HepG2 (cell line): ENCODE measurements at regions not wholly inside any gene's neighbourhood (a gene's known extent, or its start where the extent isn't known, plus 50 kb on each side); places are given as distances from the start of the nearest gene placed in this dataset.

Experiments
- ATAC-seq: fragments of 200-7000 bp; cut with Tn5 transposase; 3 replicates; pipeline ENCODE4 v1.9.1; 2020; ENCODE audit warnings: mild to moderate bottlenecking, moderate library complexity
- BruUV-seq: library from RNA; stranded (reverse); fragments of 400-500 nt; replicated peaks from 2 replicates; lab custom pipeline; 2021; lab: Mats Ljungman, UMichigan
- CTCF ChIA-PET: fragments of 300-600 bp; formaldehyde crosslinking; extraction: SDS; loops from one replicate; lab custom pipeline; 2021; ENCODE audit warnings: low total read pairs, inconsistent platforms, low intra/inter-chr PET ratio; lab: Yijun Ruan, JAX
- POLR2A ChIA-PET: fragments of 350-600 bp; sonication (Branson Sonifier 250); formaldehyde crosslinking; loops from one replicate; lab custom pipeline; 2020; ENCODE audit warnings: antibody characterized with exemption, inconsistent platforms; lab: Yijun Ruan, JAX
- DNase-seq: peaks from one replicate; pipeline ENCODE4 v3.0.0-alpha.2; 2015; ENCODE audit warnings: low spot score
- FAIRE-seq: peaks from 3 replicates; lab custom pipeline; 2011; peaks lifted over from hg19 to GRCh38; lab: Jason Lieb, UNC
- H2AFZ ChIP-seq: one replicate; pipeline ENCODE4 v1.6.1; 2011; ENCODE audit warnings: low read length, inconsistent platforms
- H3K27ac ChIP-seq: fragments of 300-600 bp; 3 replicates; pipeline ENCODE4 v1.8.0; 2011; ENCODE audit warnings: mixed run types, mild to moderate bottlenecking, mixed read lengths, low read length, inconsistent platforms; ENCODE audit not compliant: insufficient read depth; ENCODE audit errors: extremely low read length
- H3K27me3 ChIP-seq, 2 experiments: fragments of 200-600 bp in 1 of 2; 2 replicates in 1 of 2; 3 replicates in 1 of 2; pipeline versions ENCODE4 v1.6.0 to v1.8.0; 2011; ENCODE audit warnings: low read length in 2 of 2, mild to moderate bottlenecking in 2 of 2, moderate library complexity in 2 of 2, inconsistent platforms in 1 of 2; ENCODE audit not compliant: insufficient read depth in 2 of 2, control insufficient read depth in 1 of 2
- H3K36me3 ChIP-seq, 2 experiments: fragments of 200-600 bp in 1 of 2; replicated peaks in 1 of 2; 2 replicates in 1 of 2; 3 replicates in 1 of 2; pipeline versions ENCODE4 v1.5.1 to v1.8.0; 2011; ENCODE audit warnings: low read length in 2 of 2, inconsistent platforms in 1 of 2; ENCODE audit not compliant: insufficient read depth in 2 of 2, control insufficient read depth in 1 of 2
- H3K4me1 ChIP-seq: 2 replicates; pipeline ENCODE4 v1.5.1; 2012; ENCODE audit warnings: low read length, inconsistent platforms; ENCODE audit not compliant: insufficient read depth
- H3K4me2 ChIP-seq: 2 replicates; pipeline ENCODE4 v1.6.0; 2011; ENCODE audit warnings: low read depth, low read length, inconsistent platforms
- H3K4me3 ChIP-seq, 3 experiments: fragments of 200-600 bp in 1 of 3; sonication (generic), shearing (Covaris generic) in 1 of 3; replicated peaks in 1 of 3; 2 replicates each; pipeline ENCODE4 v1.5.1; 2011 to 2016; ENCODE audit warnings: low read length in 3 of 3, inconsistent platforms in 2 of 3, low read depth in 2 of 3, mild to moderate bottlenecking in 2 of 3, control low read depth in 1 of 3, mixed read lengths in 1 of 3; ENCODE audit not compliant: insufficient read depth in 1 of 3
- H3K79me2 ChIP-seq: one replicate; pipeline ENCODE4 v1.6.1; 2011; ENCODE audit warnings: low read length, inconsistent platforms; ENCODE audit not compliant: insufficient read depth
- H3K9ac ChIP-seq: 2 replicates; pipeline ENCODE4 v1.6.0; 2011; ENCODE audit warnings: mild to moderate bottlenecking, low read depth, low read length, inconsistent platforms; ENCODE audit not compliant: insufficient read depth
- H3K9me3 ChIP-seq: 2 replicates; pipeline ENCODE4 v1.5.1; 2012; ENCODE audit warnings: mild to moderate bottlenecking, low read length
- H4K20me1 ChIP-seq: 2 replicates; pipeline ENCODE4 v1.6.0; 2011; ENCODE audit warnings: inconsistent platforms, mild to moderate bottlenecking, low read length, moderate library complexity; ENCODE audit not compliant: insufficient read depth
- HNRNPUL1 ChIP-seq: fragments of 200-400 bp; formaldehyde crosslinking; IDR thresholded peaks from 2 replicates; pipeline ENCODE4 v1.6.1; 2017; ENCODE audit warnings: low read depth, mild to moderate bottlenecking, low read length, moderate library complexity
- IKZF4 ChIP-seq: sonication (generic); formaldehyde crosslinking; IDR thresholded peaks from 2 replicates; pipeline ENCODE4 v1.5.1; 2020; ENCODE audit warnings: borderline replicate concordance, mild to moderate bottlenecking, low read depth, missing genetic modification reagents; ENCODE audit errors: not compliant biosample characterization
- MTF2 ChIP-seq: sonication (generic); formaldehyde crosslinking; IDR thresholded peaks from 2 replicates; pipeline ENCODE4 v1.5.0; 2020; ENCODE audit warnings: missing genetic modification reagents, borderline replicate concordance
- SIX4 ChIP-seq: sonication (generic); formaldehyde crosslinking; IDR thresholded peaks from 2 replicates; pipeline ENCODE4 v1.4.0; 2020; ENCODE audit warnings: missing genetic modification reagents
- SMAD1 ChIP-seq: sonication (generic); formaldehyde crosslinking; IDR thresholded peaks from 2 replicates; pipeline ENCODE4 v1.4.0; 2020; ENCODE audit warnings: missing genetic modification reagents, low read depth, mild to moderate bottlenecking, borderline replicate concordance
- TOE1 ChIP-seq: sonication (generic); formaldehyde crosslinking; IDR thresholded peaks from 2 replicates; pipeline ENCODE4 v1.4.0; 2020; ENCODE audit warnings: mild to moderate bottlenecking, missing genetic modification reagents
- XRCC5 ChIP-seq: fragments of 200-400 bp; formaldehyde crosslinking; optimal IDR thresholded peaks from 2 replicates; pipeline ENCODE3; 2017; ENCODE audit warnings: mild to moderate bottlenecking, low read length
- ZKSCAN1 ChIP-seq: fragments of 150-350 bp; IDR thresholded peaks from 2 replicates; pipeline ENCODE4 v1.6.1; 2014; ENCODE audit warnings: low read length
- ZNF343 ChIP-seq: sonication (generic); formaldehyde crosslinking; IDR thresholded peaks from 2 replicates; pipeline ENCODE4 v1.4.0; 2020; ENCODE audit warnings: mild to moderate bottlenecking, missing genetic modification reagents
- ZNF484 ChIP-seq: sonication (generic); formaldehyde crosslinking; IDR thresholded peaks from 2 replicates; pipeline ENCODE4 v1.5.1; 2020; ENCODE audit warnings: mild to moderate bottlenecking, low read depth, missing genetic modification reagents, borderline replicate concordance
- ZNF569 ChIP-seq: sonication (generic); formaldehyde crosslinking; IDR thresholded peaks from 2 replicates; pipeline ENCODE4 v1.5.0; 2020; ENCODE audit warnings: mild to moderate bottlenecking, missing genetic modification reagents, moderate library complexity, borderline replicate concordance
- ZNF737 ChIP-seq: sonication (generic); formaldehyde crosslinking; IDR thresholded peaks from 2 replicates; pipeline ENCODE4 v1.5.0; 2020; ENCODE audit warnings: missing genetic modification reagents, mild to moderate bottlenecking, borderline replicate concordance
- ZNF891 ChIP-seq: sonication (generic); formaldehyde crosslinking; IDR thresholded peaks from 2 replicates; pipeline ENCODE4 v1.5.0; 2020; ENCODE audit warnings: mild to moderate bottlenecking, missing genetic modification reagents
- WGBS: methylation state at CpG from one replicate; pipeline ENCODE4 v1.1.6; 2017; ENCODE audit warnings: low lambda C conversion rate; 5-methylcytosine and 5-hydroxymethylcytosine counted together
- in situ Hi-C: cut with HindIII; loops from 2 replicates; pipeline ENCODE4 v1.10.0; 2017; ENCODE audit warnings: low pct_unique_long_range_greater_than_20kb; ENCODE audit not compliant: extremely low pct_ligation_motif_present
- intact Hi-C: fragments of 100-400 bp; cut with micrococcal nuclease; formaldehyde crosslinking; loops from one replicate; pipeline ENCODE4 v1.10.0; 2022; ENCODE audit not compliant: unreplicated experiment
- TF ChIP-seq, protein P1 (sequence below): IDR thresholded peaks from 2 replicates; pipeline ENCODE4 v1.6.1; 2016; ENCODE audit warnings: low read depth, missing genetic modification reagents, missing compliant biosample characterization

DNA sequence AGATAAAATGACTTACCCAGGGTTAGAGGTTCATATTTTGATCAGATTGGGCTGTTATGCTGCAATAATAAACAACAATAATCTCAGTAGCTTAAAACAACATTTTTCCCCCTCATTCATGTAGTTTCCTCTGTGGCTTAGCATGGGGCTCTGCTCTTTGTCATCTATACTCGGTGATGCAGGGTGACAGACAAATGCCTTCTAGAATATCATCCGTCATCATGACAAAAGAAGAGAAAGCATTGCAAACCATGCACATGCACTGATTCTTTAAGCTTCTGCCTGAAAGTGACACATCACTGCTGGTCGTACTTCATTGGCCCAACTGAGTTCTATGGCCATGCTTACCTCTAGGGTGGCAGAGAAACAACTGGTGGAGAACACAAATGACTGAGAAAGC is 58.8 kb upstream of the MAMDC2 start:
- Histone ChIP-seq H3K36me3 (no peaks in the 10 kb centered on the region), H3K9ac (no peak overlapping the region)
- TF ChIP-seq ZKSCAN1 (no peak), ZNF891 (CRISPR knock-in tag) (no peak), IKZF4 (no peak), ZNF484 (CRISPR knock-in tag) (no peak), TOE1 (CRISPR knock-in tag) (no peak), ZNF737 (no peak), ZNF569 (no peak), MTF2 (CRISPR knock-in tag) (no peak)
- TF ChIP-seq, all 625 proteins: peak for 0
- Histone ChIP-seq H4K20me1 (no peaks in the 10 kb centered on the region), H3K27me3 (no peaks in the 10 kb centered on the region), H3K4me3 (no peak overlapping the region), H3K9me3 (no peaks in the 10 kb centered on the region), H3K79me2 (no peaks in the 10 kb centered on the region), H2AFZ (no peak overlapping the region), H3K27ac (no peak overlapping the region), H3K4me2 (no peak overlapping the region), H3K4me1 (no peaks in the 10 kb centered on the region)
- BruUV-seq = no TSS peak
- intact Hi-C loops (no loop called here), in situ Hi-C loops (no loop called here)
- ChIA-PET POLR2A (no interaction called here), CTCF (no interaction called here)
- WGBS = 33% methylated on average over 3 of the region's 3 CpGs
- FAIRE-seq = no peak
- no peak for ATAC-seq
- DNase-seq = no peak

DNA sequence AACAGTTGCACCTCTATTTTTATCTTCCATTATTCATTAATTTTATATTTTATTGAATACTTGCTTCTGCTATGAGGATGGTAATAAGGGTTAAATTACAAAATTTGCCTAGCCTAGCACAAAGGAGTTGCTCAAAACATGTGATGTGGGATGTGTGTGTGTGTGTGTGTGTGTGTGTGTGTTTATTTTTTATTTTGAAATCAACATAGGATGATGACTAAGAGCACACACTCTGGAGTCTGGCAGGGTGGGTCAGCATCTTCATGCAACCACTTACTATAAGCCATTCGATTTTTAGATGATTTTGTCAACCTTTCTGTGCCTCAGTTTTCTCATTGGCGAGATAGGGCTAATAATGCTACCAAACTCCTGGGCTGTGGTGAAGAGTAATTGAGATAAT is 57.7 kb upstream of the MAMDC2 start:
- DNase-seq (no peak), FAIRE-seq (no peak), ATAC-seq (no peak)
- WGBS = 0% methylated on average over 2 of the region's 2 CpGs
- Histone ChIP-seq H3K4me1 (no peaks in the 10 kb centered on the region), H3K36me3 (no peaks in the 10 kb centered on the region), H3K4me2 (no peak overlapping the region), H3K79me2 (no peaks in the 10 kb centered on the region), H4K20me1 (no peaks in the 10 kb centered on the region), H3K27me3 (no peaks in the 10 kb centered on the region), H3K9me3 (no peaks in the 10 kb centered on the region), H3K27ac (no peak overlapping the region), H2AFZ (no peak overlapping the region), H3K4me3 (no peak overlapping the region), H3K9ac (no peak overlapping the region)
- TF ChIP-seq HNRNPUL1 (no peak), ZNF343 (CRISPR knock-in tag) (no peak), SIX4 (CRISPR knock-in tag) (no peak), SMAD1 (CRISPR knock-in tag) (no peak), XRCC5 (no peak)
- TF ChIP-seq, protein P1, sequence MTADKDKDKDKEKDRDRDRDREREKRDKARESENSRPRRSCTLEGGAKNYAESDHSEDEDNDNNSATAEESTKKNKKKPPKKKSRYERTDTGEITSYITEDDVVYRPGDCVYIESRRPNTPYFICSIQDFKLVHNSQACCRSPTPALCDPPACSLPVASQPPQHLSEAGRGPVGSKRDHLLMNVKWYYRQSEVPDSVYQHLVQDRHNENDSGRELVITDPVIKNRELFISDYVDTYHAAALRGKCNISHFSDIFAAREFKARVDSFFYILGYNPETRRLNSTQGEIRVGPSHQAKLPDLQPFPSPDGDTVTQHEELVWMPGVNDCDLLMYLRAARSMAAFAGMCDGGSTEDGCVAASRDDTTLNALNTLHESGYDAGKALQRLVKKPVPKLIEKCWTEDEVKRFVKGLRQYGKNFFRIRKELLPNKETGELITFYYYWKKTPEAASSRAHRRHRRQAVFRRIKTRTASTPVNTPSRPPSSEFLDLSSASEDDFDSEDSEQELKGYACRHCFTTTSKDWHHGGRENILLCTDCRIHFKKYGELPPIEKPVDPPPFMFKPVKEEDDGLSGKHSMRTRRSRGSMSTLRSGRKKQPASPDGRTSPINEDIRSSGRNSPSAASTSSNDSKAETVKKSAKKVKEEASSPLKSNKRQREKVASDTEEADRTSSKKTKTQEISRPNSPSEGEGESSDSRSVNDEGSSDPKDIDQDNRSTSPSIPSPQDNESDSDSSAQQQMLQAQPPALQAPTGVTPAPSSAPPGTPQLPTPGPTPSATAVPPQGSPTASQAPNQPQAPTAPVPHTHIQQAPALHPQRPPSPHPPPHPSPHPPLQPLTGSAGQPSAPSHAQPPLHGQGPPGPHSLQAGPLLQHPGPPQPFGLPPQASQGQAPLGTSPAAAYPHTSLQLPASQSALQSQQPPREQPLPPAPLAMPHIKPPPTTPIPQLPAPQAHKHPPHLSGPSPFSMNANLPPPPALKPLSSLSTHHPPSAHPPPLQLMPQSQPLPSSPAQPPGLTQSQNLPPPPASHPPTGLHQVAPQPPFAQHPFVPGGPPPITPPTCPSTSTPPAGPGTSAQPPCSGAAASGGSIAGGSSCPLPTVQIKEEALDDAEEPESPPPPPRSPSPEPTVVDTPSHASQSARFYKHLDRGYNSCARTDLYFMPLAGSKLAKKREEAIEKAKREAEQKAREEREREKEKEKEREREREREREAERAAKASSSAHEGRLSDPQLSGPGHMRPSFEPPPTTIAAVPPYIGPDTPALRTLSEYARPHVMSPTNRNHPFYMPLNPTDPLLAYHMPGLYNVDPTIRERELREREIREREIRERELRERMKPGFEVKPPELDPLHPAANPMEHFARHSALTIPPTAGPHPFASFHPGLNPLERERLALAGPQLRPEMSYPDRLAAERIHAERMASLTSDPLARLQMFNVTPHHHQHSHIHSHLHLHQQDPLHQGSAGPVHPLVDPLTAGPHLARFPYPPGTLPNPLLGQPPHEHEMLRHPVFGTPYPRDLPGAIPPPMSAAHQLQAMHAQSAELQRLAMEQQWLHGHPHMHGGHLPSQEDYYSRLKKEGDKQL = no peak
- CTCF ChIA-PET = no interaction called here
- POLR2A ChIA-PET = no interaction called here
- BruUV-seq = no TSS peak
- intact Hi-C loops (no loop called here), in situ Hi-C loops (no loop called here)
